GM18861 (cell line): ENCODE measurements at regions not wholly inside any gene's neighbourhood (a gene's known extent, or its start where the extent isn't known, plus 50 kb on each side); places are given as distances from the start of the nearest gene placed in this dataset.

Experiments used
- ATAC-seq: cut with Tn5 transposase; IDR thresholded peaks from one replicate; pipeline ENCODE4 v1.9.1; 2021; ENCODE audit not compliant: unreplicated experiment

GRCh38 chr10:28781296-28781695 lies 104.0 kb downstream of the BAMBI start:
- ATAC-seq: no peak

GRCh38 chr10:28783087-28783486 lies 105.8 kb downstream of the BAMBI start:
- no peak for ATAC-seq

DNA sequence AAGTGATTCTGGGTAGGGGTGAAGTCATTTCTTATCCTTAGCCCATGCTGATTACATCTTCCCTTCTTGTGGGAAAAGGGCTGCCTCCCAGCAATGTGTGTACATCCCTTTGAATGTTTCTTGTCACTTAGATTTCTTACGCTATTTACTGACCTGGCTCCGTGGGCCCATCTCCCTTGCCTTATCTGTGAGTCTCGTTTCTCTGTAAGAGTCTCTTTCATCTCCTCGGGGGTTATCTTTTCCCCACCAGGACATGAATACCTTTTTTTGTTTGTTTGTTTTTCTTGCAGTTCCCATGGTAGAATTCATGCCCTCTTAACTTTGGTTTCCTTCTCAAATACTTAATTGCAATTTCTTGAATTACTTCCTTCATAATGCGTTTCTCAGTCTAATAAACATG lies 107.7 kb downstream of the BAMBI start:
- no peak for ATAC-seq

- ATAC-seq: peak; percentile 90
Measured at GRCh38 chr10:28788252-28788651, 110.9 kb downstream of the BAMBI start.

DNA sequence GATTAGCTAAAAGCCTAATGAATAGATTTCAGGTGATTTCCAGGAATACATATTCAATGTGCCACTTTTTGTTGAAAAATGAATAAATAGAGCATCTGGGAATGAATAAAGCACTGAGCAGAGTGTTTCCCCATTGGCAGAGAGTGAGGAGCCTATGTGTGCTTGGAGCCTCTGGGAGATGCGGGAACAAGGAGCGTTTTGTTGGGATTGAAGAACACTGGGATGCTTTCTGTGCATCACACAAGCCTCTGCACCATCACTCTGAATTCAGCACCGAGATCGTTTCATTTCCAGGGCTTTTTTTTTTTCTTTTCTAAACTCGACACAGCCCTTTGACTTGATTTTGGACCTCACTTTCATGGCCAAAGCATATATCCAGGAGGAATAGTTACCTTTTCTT lies 111.4 kb downstream of the BAMBI start:
- no peak for ATAC-seq

GRCh38 chr10:28790146-28790545 lies 112.8 kb downstream of the BAMBI start:
- no peak for ATAC-seq

GRCh38 chr10:28793482-28793881 lies 116.2 kb downstream of the BAMBI start:
- no peak for ATAC-seq

DNA sequence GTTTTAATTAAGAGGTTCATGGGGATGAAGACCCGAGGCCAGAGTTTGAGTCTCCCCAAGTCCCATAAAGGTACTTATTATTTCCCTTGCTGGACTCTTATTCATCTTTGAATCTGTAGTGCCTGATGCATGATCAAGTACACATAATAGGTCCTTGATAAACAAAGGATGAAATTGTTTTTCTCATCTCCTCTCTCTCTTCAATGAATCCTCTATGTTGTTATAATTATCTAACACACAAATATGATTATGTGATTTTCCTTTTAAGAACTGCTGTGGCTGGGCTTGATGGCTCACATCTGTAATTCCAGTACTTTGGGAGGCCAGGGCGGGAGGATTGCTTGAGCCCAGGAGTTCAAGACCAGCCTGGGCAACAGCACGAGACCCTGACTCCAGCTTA lies 117.7 kb downstream of the BAMBI start:
- ATAC-seq: no peak

- no peak for ATAC-seq
Measured at GRCh38 chr10:28796606-28797512, 119.5 kb downstream of the BAMBI start.

- no peak for ATAC-seq
Measured at GRCh38 chr10:28797904-28798371, 120.6 kb downstream of the BAMBI start.

DNA sequence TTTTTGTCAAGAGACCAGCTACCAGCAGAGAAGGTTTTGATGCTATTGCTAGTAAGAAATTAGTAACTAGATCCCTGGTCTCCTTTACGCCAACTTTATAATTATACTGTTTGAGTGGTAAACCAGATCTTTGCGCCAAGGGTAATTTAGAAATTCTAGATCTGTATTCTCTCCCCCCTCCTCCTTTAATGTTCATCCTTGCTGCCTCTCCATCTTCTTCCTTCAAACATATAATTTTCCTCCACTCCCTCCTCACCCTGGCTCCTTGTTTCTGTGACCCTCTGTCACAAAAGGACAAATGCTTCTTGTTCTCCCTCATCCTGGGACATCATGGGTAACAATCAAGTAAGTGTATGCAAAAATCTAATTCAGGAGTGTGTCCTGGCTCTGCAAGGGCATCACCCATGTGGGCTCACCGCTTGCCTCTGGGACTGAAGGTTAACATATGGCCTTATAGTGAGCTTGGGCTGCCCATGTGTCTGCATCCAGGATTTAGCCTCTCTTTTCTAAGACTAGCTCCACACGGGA lies 121.2 kb downstream of the BAMBI start:
- ATAC-seq: no peak

DNA sequence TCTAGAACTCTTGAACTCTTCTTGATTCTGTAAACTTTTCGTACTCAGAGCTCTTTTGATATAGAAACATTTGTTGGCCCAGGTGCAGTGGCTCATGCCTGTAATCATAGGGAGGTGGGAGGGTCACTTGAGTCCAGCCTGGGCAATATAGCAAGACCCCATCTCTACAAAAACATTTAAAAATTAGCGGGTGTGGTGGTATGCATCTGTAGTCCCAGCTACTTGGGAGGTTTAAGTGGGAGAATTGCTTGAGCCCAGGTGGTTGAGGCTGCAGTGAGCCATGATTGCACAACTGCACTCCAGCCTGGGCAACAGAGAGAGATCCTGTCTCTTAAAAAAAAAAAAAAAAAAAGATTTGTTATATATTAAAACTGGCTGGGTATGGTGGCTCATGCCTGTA lies 121.6 kb downstream of the BAMBI start:
- ATAC-seq: no peak

DNA sequence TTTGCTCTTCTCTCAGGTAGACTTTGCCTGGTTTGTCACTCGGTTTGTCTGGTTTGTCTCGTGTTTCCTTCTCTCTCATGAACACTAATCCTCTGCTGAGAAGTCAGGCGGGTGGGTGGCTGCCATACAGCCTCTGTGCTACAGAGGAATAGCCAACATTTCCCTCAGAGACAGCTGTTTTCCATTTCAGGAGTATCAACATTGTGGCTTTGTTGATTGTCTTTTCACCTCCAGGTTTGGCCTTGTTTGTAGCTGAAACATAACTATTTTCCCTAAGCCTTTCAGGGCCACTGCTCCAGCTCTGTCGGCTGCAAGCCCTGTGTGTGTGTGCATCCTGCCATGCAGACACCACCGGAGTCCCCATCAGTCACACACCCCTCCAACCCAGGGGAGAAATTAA lies 122.8 kb downstream of the BAMBI start:
- ATAC-seq: no peak

DNA sequence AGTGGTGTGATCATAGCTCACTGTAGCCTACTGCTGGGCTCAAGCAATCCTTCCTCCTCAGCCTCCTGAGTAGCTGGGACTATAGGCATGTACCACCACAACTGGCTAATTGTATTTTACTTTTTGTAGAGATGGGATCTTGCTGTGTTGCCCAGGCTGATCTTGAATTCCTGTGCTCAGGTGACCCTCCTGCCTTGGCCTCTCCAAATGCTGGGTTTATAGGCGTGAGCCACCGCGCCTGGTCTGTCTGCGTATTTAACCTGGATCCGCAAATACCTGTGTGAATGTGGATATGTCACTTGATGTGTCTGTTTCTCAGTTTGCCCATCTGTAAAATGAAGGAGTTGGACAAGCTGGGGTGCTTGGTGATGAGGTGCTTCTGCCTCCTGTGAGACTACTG lies 123.9 kb downstream of the BAMBI start:
- no peak for ATAC-seq

GRCh38 chr10:28801869-28802268 lies 124.5 kb downstream of the BAMBI start:
- no peak for ATAC-seq

DNA sequence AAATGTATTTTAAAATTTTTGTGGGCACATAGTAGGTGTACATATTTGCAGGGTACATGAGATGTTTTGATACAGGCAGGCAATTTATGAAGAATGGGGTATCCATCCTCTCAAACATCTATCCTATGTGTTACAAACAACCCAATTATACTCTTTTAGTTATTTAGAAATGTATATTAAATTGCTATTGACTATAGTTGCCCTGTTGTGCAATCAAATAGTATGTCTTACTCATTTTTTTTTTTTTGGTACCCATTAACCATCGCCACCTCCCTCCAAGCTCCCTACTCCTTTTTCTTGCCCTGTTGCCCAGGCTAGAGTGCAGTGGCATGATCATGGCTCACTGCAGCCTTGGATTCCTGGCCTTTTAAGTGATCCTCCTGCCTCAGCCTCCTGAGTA lies 128.1 kb downstream of the BAMBI start:
- no peak for ATAC-seq

DNA sequence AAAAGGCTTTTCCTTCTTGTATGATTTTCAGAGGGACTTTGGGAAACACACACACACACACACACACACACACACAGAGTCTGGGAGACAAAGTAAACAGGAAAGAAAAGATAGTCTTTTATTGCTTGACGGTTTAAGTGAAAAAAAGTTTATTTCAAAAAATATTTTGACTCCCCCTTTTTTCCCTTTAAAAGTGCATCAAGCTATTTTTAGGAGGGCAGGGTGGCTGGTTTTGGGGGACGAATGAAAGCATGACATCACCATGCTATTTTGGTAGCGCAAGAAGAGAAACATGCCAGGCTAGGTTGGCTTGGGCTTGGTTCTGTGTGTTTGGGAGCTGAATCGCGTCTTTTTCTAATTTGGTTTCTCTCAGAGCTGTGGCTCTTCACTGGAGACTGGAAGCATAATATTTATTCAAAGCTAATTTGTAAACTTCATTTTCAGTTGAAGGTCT lies 129.2 kb downstream of the BAMBI start:
- ATAC-seq: no peak

DNA sequence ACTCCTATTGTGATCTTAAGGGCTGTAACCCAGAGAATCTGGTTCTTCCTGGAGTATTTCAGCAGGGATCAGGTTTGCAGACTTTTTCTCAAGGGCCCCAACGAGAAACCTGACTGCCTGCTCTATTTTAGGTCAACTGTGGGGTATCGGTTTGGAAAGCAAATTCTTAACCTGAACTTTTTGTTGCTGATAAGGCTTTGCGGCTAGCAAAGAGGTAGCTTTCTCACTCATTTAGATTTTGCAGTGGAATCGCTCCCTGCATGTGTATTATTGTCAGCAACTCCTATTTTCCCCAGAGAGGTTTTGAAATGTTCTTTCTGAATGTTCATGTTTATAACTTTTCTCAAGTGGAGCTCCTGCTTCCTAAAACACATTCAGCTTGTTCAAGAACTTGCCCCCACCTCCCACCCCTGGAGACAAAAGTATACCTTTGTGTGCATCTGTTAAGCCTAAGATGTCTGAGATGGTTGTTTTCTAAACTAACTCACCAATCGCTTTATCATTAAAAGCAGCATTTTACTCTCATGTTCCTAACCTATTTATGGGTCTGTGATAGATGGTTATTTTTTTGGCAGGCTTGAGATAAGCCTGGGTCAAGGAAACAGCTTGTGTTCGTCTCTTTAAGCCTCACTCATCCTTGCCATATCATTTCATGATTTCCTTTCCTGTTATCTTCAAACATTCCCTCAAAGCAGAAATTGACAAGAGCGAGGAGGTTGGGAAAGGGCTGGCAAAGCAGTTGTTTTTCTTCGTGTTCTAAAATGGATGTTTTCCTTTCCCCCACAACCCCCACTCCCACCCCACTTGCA lies 129.8 kb downstream of the BAMBI start:
- no peak for ATAC-seq

DNA sequence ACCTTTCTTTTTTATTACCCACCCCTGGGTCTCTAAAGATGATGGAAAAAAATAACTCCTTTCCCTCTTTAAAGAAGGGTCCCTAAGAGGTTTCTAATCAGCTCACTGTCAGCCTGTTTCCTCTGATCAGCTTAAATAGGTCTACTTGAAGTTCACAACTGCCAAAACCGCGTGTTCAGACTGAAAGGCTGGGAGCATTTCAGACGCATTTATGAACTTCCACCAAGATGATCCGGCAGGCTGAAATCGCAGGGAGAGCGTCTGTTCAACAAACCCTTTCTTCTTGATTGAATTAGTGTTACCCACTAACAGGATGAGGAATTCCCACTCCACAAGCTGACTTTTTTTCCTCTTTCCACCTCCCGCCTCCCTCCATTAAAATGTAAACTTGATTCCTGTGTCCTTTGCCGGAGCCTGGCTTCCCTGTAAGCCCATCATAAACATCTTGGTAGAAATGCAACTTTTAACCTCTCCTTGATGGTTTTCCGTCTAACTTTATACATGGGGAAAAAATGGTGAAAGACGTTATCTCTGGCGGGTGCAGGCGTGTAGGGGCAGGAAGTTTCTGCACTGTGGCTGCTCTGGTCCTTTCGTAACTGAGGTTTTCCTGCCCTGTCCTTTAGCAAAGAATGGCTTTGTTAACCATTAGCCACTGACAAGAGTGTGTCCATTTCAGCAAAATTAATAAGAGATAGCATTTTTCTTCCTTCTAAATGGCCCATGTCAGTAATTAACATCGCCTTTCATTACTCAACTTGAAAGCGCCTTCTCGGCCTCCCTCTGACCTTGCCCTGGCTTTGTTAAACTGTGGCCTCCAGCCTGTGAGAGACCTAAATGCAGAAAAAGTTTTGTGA lies 130.7 kb downstream of the BAMBI start:
- ATAC-seq: no peak

GRCh38 chr10:28808693-28809092 lies 131.4 kb downstream of the BAMBI start:
- ATAC-seq: no peak
